ENCODE measurements at regions not wholly inside any gene's neighbourhood (a gene's known extent, or its start where the extent isn't known, plus 50 kb on each side); places are given as distances from the start of the nearest gene placed in this dataset.

DNA sequence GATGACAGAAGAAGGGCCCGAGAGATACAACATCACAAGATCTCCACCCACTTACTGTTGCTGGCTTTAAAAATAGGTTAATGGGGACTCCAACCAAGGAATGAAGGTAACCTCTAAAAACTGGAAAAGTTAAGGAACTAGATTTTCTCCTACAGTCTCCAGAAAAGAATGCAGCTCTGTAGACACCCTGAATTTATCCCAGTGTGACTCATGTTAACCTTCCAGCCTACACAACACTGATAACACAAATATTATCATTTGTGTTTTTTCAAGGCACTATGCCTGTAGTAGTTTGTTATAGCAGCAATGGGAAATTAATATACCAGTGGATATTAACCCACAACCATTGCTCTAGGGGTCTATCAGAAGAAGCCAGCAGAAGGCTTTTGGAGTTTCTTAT lies 730.7 kb upstream of the ZP4 start:
- TF ChIP-seq, protein P1, sequence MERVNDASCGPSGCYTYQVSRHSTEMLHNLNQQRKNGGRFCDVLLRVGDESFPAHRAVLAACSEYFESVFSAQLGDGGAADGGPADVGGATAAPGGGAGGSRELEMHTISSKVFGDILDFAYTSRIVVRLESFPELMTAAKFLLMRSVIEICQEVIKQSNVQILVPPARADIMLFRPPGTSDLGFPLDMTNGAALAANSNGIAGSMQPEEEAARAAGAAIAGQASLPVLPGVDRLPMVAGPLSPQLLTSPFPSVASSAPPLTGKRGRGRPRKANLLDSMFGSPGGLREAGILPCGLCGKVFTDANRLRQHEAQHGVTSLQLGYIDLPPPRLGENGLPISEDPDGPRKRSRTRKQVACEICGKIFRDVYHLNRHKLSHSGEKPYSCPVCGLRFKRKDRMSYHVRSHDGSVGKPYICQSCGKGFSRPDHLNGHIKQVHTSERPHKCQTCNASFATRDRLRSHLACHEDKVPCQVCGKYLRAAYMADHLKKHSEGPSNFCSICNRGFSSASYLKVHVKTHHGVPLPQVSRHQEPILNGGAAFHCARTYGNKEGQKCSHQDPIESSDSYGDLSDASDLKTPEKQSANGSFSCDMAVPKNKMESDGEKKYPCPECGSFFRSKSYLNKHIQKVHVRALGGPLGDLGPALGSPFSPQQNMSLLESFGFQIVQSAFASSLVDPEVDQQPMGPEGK (CRISPR knock-in tag; IDR thresholded peaks at IDR 0.05; ENCODE audit: borderline replicate concordance), result no peak
- TF ChIP-seq, protein P2, sequence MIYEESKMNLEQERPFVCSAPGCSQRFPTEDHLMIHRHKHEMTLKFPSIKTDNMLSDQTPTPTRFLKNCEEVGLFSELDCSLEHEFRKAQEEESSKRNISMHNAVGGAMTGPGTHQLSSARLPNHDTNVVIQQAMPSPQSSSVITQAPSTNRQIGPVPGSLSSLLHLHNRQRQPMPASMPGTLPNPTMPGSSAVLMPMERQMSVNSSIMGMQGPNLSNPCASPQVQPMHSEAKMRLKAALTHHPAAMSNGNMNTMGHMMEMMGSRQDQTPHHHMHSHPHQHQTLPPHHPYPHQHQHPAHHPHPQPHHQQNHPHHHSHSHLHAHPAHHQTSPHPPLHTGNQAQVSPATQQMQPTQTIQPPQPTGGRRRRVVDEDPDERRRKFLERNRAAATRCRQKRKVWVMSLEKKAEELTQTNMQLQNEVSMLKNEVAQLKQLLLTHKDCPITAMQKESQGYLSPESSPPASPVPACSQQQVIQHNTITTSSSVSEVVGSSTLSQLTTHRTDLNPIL (CRISPR knock-in tag; IDR thresholded peaks at IDR 0.05; ENCODE audit: low read depth), result no peak
- TF ChIP-seq, protein P3, sequence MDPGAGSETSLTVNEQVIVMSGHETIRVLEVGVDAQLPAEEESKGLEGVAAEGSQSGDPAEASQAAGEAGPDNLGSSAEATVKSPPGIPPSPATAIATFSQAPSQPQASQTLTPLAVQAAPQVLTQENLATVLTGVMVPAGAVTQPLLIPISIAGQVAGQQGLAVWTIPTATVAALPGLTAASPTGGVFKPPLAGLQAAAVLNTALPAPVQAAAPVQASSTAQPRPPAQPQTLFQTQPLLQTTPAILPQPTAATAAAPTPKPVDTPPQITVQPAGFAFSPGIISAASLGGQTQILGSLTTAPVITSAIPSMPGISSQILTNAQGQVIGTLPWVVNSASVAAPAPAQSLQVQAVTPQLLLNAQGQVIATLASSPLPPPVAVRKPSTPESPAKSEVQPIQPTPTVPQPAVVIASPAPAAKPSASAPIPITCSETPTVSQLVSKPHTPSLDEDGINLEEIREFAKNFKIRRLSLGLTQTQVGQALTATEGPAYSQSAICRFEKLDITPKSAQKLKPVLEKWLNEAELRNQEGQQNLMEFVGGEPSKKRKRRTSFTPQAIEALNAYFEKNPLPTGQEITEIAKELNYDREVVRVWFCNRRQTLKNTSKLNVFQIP (CRISPR knock-in tag; IDR thresholded peaks at IDR 0.05; ENCODE audit: borderline replicate concordance, low read depth), result no peak
- no peak for TF ChIP-seq OSR1 (CRISPR knock-in tag; IDR thresholded peaks at IDR 0.05)
- TF ChIP-seq ZFP3 (CRISPR knock-in tag; IDR thresholded peaks at IDR 0.05), result no peak
- TF ChIP-seq ESRRG (CRISPR knock-in tag; IDR thresholded peaks at IDR 0.05), result no peak
- TF ChIP-seq RARB (CRISPR knock-in tag; IDR thresholded peaks at IDR 0.05), result no peak
- no peak for TF ChIP-seq ZC3H10 (CRISPR knock-in tag; IDR thresholded peaks at IDR 0.05)
- TF ChIP-seq PPARA (CRISPR knock-in tag; IDR thresholded peaks at IDR 0.05; ENCODE audit: borderline replicate concordance), result no peak
- no peak for ATAC-seq

DNA sequence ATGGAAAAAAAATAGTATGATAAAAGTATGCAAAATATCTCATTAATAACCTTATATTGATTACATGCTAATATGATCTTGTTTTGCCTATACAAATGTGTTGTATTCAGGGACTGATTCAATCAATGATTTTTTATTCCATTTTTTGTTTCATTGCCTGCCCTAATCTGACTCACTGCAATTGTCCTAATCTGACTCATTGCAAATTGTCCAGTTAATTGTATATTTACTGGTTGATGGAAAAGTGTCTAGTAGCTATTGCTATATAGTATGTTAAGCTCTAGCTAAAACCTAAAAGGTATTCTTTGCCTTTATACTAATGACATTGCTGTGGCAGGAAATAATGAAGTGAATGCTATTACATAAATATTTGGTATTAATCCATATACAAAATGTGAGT lies 728.9 kb upstream of the ZP4 start:
- TF ChIP-seq TCF4 (CRISPR knock-in tag; IDR thresholded peaks at IDR 0.05; ENCODE audit: borderline replicate concordance) (no peak), ZNF70 (CRISPR knock-in tag; IDR thresholded peaks at IDR 0.05) (no peak), ZFP3 (CRISPR knock-in tag; IDR thresholded peaks at IDR 0.05) (no peak), ZNF8 (CRISPR knock-in tag; IDR thresholded peaks at IDR 0.05) (no peak), SNAI2 (CRISPR knock-in tag; IDR thresholded peaks at IDR 0.05) (no peak), OSR1 (CRISPR knock-in tag; IDR thresholded peaks at IDR 0.05) (no peak), TOX (CRISPR knock-in tag; IDR thresholded peaks at IDR 0.05; ENCODE audit: borderline replicate concordance) (no peak)
- TF ChIP-seq, protein P4, sequence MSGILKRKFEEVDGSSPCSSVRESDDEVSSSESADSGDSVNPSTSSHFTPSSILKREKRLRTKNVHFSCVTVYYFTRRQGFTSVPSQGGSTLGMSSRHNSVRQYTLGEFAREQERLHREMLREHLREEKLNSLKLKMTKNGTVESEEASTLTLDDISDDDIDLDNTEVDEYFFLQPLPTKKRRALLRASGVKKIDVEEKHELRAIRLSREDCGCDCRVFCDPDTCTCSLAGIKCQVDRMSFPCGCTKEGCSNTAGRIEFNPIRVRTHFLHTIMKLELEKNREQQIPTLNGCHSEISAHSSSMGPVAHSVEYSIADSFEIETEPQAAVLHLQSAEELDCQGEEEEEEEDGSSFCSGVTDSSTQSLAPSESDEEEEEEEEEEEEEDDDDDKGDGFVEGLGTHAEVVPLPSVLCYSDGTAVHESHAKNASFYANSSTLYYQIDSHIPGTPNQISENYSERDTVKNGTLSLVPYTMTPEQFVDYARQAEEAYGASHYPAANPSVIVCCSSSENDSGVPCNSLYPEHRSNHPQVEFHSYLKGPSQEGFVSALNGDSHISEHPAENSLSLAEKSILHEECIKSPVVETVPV (CRISPR knock-in tag; IDR thresholded peaks at IDR 0.05), result no peak
- TF ChIP-seq, protein P5, sequence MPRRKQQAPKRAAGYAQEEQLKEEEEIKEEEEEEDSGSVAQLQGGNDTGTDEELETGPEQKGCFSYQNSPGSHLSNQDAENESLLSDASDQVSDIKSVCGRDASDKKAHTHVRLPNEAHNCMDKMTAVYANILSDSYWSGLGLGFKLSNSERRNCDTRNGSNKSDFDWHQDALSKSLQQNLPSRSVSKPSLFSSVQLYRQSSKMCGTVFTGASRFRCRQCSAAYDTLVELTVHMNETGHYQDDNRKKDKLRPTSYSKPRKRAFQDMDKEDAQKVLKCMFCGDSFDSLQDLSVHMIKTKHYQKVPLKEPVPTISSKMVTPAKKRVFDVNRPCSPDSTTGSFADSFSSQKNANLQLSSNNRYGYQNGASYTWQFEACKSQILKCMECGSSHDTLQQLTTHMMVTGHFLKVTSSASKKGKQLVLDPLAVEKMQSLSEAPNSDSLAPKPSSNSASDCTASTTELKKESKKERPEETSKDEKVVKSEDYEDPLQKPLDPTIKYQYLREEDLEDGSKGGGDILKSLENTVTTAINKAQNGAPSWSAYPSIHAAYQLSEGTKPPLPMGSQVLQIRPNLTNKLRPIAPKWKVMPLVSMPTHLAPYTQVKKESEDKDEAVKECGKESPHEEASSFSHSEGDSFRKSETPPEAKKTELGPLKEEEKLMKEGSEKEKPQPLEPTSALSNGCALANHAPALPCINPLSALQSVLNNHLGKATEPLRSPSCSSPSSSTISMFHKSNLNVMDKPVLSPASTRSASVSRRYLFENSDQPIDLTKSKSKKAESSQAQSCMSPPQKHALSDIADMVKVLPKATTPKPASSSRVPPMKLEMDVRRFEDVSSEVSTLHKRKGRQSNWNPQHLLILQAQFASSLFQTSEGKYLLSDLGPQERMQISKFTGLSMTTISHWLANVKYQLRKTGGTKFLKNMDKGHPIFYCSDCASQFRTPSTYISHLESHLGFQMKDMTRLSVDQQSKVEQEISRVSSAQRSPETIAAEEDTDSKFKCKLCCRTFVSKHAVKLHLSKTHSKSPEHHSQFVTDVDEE (CRISPR knock-in tag; IDR thresholded peaks at IDR 0.05), result no peak
- no peak for ATAC-seq

DNA sequence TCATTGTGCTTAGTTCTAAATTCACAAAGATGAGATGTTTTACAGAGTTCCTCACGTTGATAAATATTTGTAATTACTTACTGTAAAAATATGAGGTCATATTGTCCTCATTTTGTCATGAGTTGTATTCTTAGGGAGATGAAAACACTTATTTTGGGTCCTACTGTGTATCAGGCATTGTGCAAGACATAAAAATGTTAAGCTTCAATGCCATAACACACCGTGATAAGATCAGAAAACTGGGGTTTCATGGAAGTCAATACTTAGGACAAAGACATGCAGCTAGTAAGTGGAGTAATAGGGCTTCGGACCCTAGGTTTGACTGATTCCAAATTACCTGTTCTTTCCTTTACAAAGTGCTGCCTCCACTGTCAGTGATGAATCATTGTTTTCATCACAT lies 720.7 kb upstream of the ZP4 start:
- ATAC-seq, result no peak
- TF ChIP-seq ZNF70 (CRISPR knock-in tag; IDR thresholded peaks at IDR 0.05) (no peak), ZFP3 (CRISPR knock-in tag; IDR thresholded peaks at IDR 0.05) (no peak), TOX (CRISPR knock-in tag; IDR thresholded peaks at IDR 0.05; ENCODE audit: borderline replicate concordance) (no peak), TCF4 (CRISPR knock-in tag; IDR thresholded peaks at IDR 0.05; ENCODE audit: borderline replicate concordance) (no peak), ISL1 (CRISPR knock-in tag; IDR thresholded peaks at IDR 0.05) (no peak), BACH2 (CRISPR knock-in tag; IDR thresholded peaks at IDR 0.05; ENCODE audit: borderline replicate concordance) (no peak), PPARA (CRISPR knock-in tag; IDR thresholded peaks at IDR 0.05; ENCODE audit: borderline replicate concordance) (no peak), SNAI2 (CRISPR knock-in tag; IDR thresholded peaks at IDR 0.05) (no peak)
- TF ChIP-seq, protein P1 (CRISPR knock-in tag; IDR thresholded peaks at IDR 0.05; ENCODE audit: borderline replicate concordance), result no peak

Data from SK-N-SH treated with all-trans-retinoic acid at 6 μM for 48 hours (cell line).